Panc1 (cell line): ENCODE measurements at regions not wholly inside any gene's neighbourhood (a gene's known extent, or its start where the extent isn't known, plus 50 kb on each side); places are given as distances from the start of the nearest gene placed in this dataset.

ENCODE experiments used
- CTCF ChIP-seq: fragments of 450-650 bp; IDR thresholded peaks from 2 replicates; pipeline ENCODE4 v1.5.1; 2017; ENCODE audit warnings: mild to moderate bottlenecking
- POLR2AphosphoS5 ChIP-seq: IDR thresholded peaks from 2 replicates; pipeline ENCODE4 v1.6.1; 2012; ENCODE audit warnings: mild to moderate bottlenecking, low read depth, low read length, moderate library complexity
- SIN3A ChIP-seq: IDR thresholded peaks from 2 replicates; pipeline ENCODE4 v1.6.1; 2012; ENCODE audit warnings: low read depth, mild to moderate bottlenecking, low read length, moderate library complexity, borderline replicate concordance; ENCODE audit not compliant: insufficient read depth
- TCF7L2 ChIP-seq: IDR thresholded peaks from 2 replicates; pipeline ENCODE4 v1.6.1; 2011; ENCODE audit warnings: mild to moderate bottlenecking, low read depth, low read length, inconsistent platforms

DNA sequence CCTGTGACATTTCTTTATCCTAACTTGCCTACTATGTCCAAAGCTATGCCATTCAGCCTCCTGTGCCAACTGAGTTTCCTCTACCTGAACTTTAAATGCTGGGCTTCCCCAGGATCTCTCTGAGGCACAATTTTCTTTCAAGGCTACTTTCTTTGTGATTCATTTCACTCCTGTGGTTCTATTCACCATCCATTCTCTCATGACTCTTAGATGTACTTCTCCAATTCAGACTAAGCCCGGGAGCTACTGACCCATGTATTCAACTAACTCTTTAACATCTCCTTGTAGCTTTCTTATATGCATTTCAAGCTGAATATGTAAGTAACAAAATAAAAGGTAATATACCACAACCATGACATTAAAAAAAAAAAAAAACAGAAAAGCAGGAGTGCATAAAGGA, 738.9 kb upstream of the USP15 start:
- TF ChIP-seq POLR2AphosphoS5, result no peak
- no peak for TF ChIP-seq CTCF
- TF ChIP-seq SIN3A, result no peak
- TF ChIP-seq TCF7L2, result no peak
